PC-3 (cell line): ENCODE measurements at regions not wholly inside any gene's neighbourhood (a gene's known extent, or its start where the extent isn't known, plus 50 kb on each side); places are given as distances from the start of the nearest gene placed in this dataset.

Experiments
- ATAC-seq: fragments of 200-7000 bp; cut with Tn5 transposase; 2 replicates; pipeline ENCODE4 v1.9.1; 2020; ENCODE audit warnings: mild to moderate bottlenecking, moderate library complexity
- BruUV-seq: library from RNA; stranded (reverse); fragments of 400-500 nt; replicated peaks from 2 replicates; lab custom pipeline; 2021; lab: Mats Ljungman, UMichigan
- CTCF ChIA-PET: fragments of 300-600 bp; sonication (Branson Sonifier 250); formaldehyde crosslinking; loops from one replicate; lab custom pipeline; 2022; ENCODE audit warnings: antibody characterized with exemption; lab: Charles Lee
- POLR2A ChIA-PET: fragments of 300-600 bp; sonication (Branson Sonifier 250); formaldehyde crosslinking; loops from one replicate; lab custom pipeline; 2022; ENCODE audit warnings: antibody characterized with exemption; ENCODE audit not compliant: unreplicated experiment; lab: Charles Lee
- DNase-seq: peaks from one replicate; pipeline ENCODE4 v3.0.0-alpha.2; 2015
- H2AFZ ChIP-seq: fragments of 300-600 bp; sonication (generic); 2 replicates; pipeline ENCODE4 v1.6.0; 2016; ENCODE audit warnings: antibody characterized with exemption, low read length
- H3F3A ChIP-seq: fragments of 300-600 bp; sonication (generic); one replicate; pipeline ENCODE4 v1.6.0; 2017; ENCODE audit warnings: antibody characterized with exemption, low read length, control low read depth, mild to moderate bottlenecking; ENCODE audit not compliant: unreplicated experiment
- H3K27ac ChIP-seq: fragments of 300-600 bp; sonication (generic); 2 replicates; pipeline ENCODE4 v1.5.1; 2016; ENCODE audit warnings: mild to moderate bottlenecking, low read length
- H3K27me3 ChIP-seq: fragments of 300-600 bp; sonication (generic); 2 replicates; pipeline ENCODE4 v1.6.1; 2016; ENCODE audit warnings: low read length, mixed read lengths
- H3K36me3 ChIP-seq: fragments of 300-600 bp; sonication (generic); 2 replicates; pipeline ENCODE4 v1.6.1; 2016; ENCODE audit warnings: low read depth, mixed run types, low read length, mixed read lengths
- H3K4me1 ChIP-seq: fragments of 300-600 bp; sonication (generic); 2 replicates; pipeline ENCODE4 v1.5.1; 2016; ENCODE audit warnings: low read length; ENCODE audit not compliant: insufficient read depth
- H3K4me2 ChIP-seq: fragments of 300-600 bp; sonication (generic); 2 replicates; pipeline ENCODE4 v1.6.0; 2016; ENCODE audit warnings: low read length
- H3K4me3 ChIP-seq: fragments of 300-600 bp; sonication (generic); 2 replicates; pipeline ENCODE4 v1.5.1; 2016; ENCODE audit warnings: mild to moderate bottlenecking, low read length, mixed read lengths
- H3K79me2 ChIP-seq: fragments of 300-600 bp; sonication (generic); 2 replicates; pipeline ENCODE4 v1.6.1; 2017; ENCODE audit warnings: low read length, mixed read lengths
- H3K9ac ChIP-seq: fragments of 300-600 bp; sonication (generic); 2 replicates; pipeline ENCODE4 v1.6.0; 2016; ENCODE audit warnings: mild to moderate bottlenecking, low read length
- H3K9me2 ChIP-seq: fragments of 300-600 bp; sonication (generic); replicated peaks from 2 replicates; pipeline ENCODE4 v1.6.1; 2016; ENCODE audit warnings: mixed run types, low read length, mixed read lengths
- H3K9me3 ChIP-seq: fragments of 300-600 bp; sonication (generic); 2 replicates; pipeline ENCODE4 v1.6.1; 2016; ENCODE audit warnings: low read length, mixed read lengths
- H4K20me1 ChIP-seq: fragments of 300-600 bp; sonication (generic); 2 replicates; pipeline ENCODE4 v1.6.1; 2016; ENCODE audit warnings: low read length, mixed read lengths
- EZH2 ChIP-seq: fragments of 300-600 bp; sonication (generic); IDR thresholded peaks from one replicate; pipeline ENCODE4 v1.6.1; 2017; ENCODE audit warnings: antibody characterized with exemption, mild to moderate bottlenecking, low read length; ENCODE audit not compliant: unreplicated experiment
- EZH2phosphoT487 ChIP-seq: fragments of 300-600 bp; sonication (generic); IDR thresholded peaks from 2 replicates; pipeline ENCODE4 v1.6.1; 2018; ENCODE audit warnings: mild to moderate bottlenecking, antibody characterized with exemption, low read length, borderline replicate concordance
- intact Hi-C: fragments of 100-400 bp; cut with micrococcal nuclease; formaldehyde crosslinking; loops from 2 replicates; pipeline ENCODE4 v1.9.0; 2023
- TF ChIP-seq, protein P1 (sequence below): fragments of 300-600 bp; sonication (generic); conservative IDR thresholded peaks from 2 replicates; pipeline ENCODE4 v1.5.1; 2017; ENCODE audit warnings: antibody characterized with exemption, low read depth, mild to moderate bottlenecking, low read length

DNA sequence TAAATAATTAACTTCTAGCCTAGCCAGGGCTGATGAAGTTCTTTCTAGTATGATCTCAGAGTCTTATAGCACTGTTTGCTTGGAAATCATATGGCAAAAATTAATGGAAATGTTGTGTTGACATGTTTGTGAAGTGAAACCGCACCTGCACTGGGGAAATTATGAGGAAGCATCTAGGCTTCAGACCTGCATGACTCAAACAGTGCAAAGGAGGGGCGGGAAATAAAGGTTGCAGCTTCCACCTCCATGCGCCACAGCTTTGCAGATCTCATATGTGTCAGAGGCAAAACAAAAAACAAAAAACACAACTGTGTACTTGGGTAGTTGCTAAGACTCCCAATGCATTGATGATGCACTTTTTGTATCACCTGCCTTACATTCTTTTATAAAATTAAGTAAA is 1080.6 kb downstream of the PLA2G4A start:
- Histone ChIP-seq H3K4me3 (no peak overlapping the region), H3K9ac (no peak overlapping the region), H3K9me3 (no peaks in the 10 kb centered on the region), H3K79me2 (no peaks in the 10 kb centered on the region), H3K27ac (no peak overlapping the region), H3F3A (no peaks in the 10 kb centered on the region), H2AFZ (no peak overlapping the region), H3K4me1 (no peaks in the 10 kb centered on the region), H4K20me1 (no peaks in the 10 kb centered on the region), H3K27me3 (no peaks in the 10 kb centered on the region), H3K4me2 (no peak overlapping the region), H3K9me2 (no peaks in the 10 kb centered on the region), H3K36me3 (no peaks in the 10 kb centered on the region)
- TF ChIP-seq EZH2 (no peak), EZH2phosphoT487 (no peak)
- TF ChIP-seq, protein P1, sequence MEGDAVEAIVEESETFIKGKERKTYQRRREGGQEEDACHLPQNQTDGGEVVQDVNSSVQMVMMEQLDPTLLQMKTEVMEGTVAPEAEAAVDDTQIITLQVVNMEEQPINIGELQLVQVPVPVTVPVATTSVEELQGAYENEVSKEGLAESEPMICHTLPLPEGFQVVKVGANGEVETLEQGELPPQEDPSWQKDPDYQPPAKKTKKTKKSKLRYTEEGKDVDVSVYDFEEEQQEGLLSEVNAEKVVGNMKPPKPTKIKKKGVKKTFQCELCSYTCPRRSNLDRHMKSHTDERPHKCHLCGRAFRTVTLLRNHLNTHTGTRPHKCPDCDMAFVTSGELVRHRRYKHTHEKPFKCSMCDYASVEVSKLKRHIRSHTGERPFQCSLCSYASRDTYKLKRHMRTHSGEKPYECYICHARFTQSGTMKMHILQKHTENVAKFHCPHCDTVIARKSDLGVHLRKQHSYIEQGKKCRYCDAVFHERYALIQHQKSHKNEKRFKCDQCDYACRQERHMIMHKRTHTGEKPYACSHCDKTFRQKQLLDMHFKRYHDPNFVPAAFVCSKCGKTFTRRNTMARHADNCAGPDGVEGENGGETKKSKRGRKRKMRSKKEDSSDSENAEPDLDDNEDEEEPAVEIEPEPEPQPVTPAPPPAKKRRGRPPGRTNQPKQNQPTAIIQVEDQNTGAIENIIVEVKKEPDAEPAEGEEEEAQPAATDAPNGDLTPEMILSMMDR: no peak
- BruUV-seq: no TSS peak
- intact Hi-C loops: no loop called here
- ATAC-seq (no peak), DNase-seq (no peak)
- ChIA-PET CTCF (no interaction called here), POLR2A (no interaction called here)

DNA sequence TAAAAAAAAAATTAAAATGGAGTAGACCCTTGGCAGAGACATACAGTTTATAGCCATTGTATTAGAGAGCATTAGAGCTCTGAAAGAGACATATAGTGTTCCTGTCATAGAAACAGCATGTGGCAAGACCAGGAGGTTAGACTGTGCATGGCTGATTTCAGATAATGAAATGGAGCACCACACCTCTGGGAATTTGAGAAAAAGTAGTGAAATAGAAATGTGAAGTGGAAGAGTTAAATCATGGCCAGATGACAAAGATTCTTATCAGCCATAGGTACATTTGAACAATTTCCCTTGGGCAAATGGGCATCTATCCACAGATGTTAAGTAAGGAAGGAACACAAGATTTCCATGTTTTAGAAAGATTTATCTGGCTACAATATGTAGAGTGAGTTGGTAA is 1083.1 kb downstream of the PLA2G4A start:
- Histone ChIP-seq H3F3A (no peaks in the 10 kb centered on the region), H2AFZ (no peak overlapping the region), H3K9me2 (no peaks in the 10 kb centered on the region), H3K4me2 (no peak overlapping the region), H3K4me3 (no peak overlapping the region), H4K20me1 (no peaks in the 10 kb centered on the region), H3K27me3 (no peaks in the 10 kb centered on the region), H3K27ac (no peak overlapping the region), H3K9ac (no peak overlapping the region), H3K79me2 (no peaks in the 10 kb centered on the region), H3K36me3 (no peaks in the 10 kb centered on the region), H3K9me3 (no peaks in the 10 kb centered on the region), H3K4me1 (no peaks in the 10 kb centered on the region)
- TF ChIP-seq EZH2: no peak
- TF ChIP-seq EZH2phosphoT487: no peak
- TF ChIP-seq, protein P1: no peak
- intact Hi-C loops: no loop called here
- POLR2A ChIA-PET: no interaction called here
- ATAC-seq (no peak), DNase-seq (no peak)
- BruUV-seq: no TSS peak
- CTCF ChIA-PET: no interaction called here

DNA sequence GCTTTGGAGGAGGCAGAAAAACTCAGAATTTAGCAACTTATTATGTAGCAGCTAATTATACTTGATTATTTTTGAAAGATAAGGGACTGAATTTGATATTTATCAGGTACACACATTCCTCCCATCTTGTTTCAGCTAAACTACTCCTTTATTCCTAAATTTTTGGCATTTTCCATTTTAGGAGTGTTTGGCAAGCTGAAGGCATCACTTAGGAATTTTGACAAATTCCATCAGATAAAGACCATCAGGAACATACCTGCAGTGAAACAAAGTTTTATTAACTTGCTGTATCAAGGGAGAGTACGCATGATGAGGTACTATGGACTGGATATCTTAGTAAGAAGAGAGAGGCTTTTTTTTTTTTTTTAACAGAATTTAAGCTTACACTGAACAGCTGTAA is 1092.2 kb downstream of the PLA2G4A start:
- H3K4me3 ChIP-seq: no peak overlapping the region
- H3K4me2 ChIP-seq: no peak overlapping the region
- no peak overlapping the region for H3K9ac ChIP-seq
- H3K4me1 ChIP-seq: no peaks in the 10 kb centered on the region
- no peaks in the 10 kb centered on the region for H4K20me1 ChIP-seq
- no peaks in the 10 kb centered on the region for H3K9me2 ChIP-seq
- POLR2A ChIA-PET: no interaction called here
- no TSS peak for BruUV-seq
- H3K79me2 ChIP-seq: no peaks in the 10 kb centered on the region
- H2AFZ ChIP-seq: no peak overlapping the region
- ATAC-seq: no peak
- H3K9me3 ChIP-seq: no peaks in the 10 kb centered on the region
- H3K27ac ChIP-seq: no peak overlapping the region
- no peaks in the 10 kb centered on the region for H3F3A ChIP-seq
- TF ChIP-seq, protein P1: no peak
- TF ChIP-seq EZH2 (no peak), EZH2phosphoT487 (no peak)
- H3K36me3 ChIP-seq: no peaks in the 10 kb centered on the region
- DNase-seq: no peak
- CTCF ChIA-PET: no interaction called here
- intact Hi-C loops: no loop called here
- H3K27me3 ChIP-seq: no peaks in the 10 kb centered on the region
